H1 (cell line): ENCODE measurements at regions not wholly inside any gene's neighbourhood (a gene's known extent, or its start where the extent isn't known, plus 50 kb on each side); places are given as distances from the start of the nearest gene placed in this dataset.

Experiments
- CTCF ChIA-PET: fragments of 300-600 bp; sonication (Branson Sonifier 250); formaldehyde crosslinking; loops from one replicate; lab custom pipeline; 2021; ENCODE audit not compliant: partially characterized antibody; lab: Charles Lee
- POLR2A ChIA-PET: fragments of 300-600 bp; sonication (Branson Sonifier 250); formaldehyde crosslinking; loops from one replicate; lab custom pipeline; 2021; ENCODE audit warnings: inconsistent platforms; ENCODE audit not compliant: partially characterized antibody; lab: Charles Lee
- DNase-seq, 2 experiments: peaks; one replicate each; pipeline versions ENCODE4 v3.0.0 to v3.0.0-alpha.2; 2010 to 2022; ENCODE audit warnings: low spot score in 2 of 2, low read depth in 1 of 2, mixed read lengths in 1 of 2
- FAIRE-seq: peaks from 2 replicates; lab custom pipeline; 2011; peaks lifted over from hg19 to GRCh38; lab: Jason Lieb, UNC
- H2AFZ ChIP-seq: 2 replicates; pipeline ENCODE4 v1.8.1; 2012; ENCODE audit warnings: low read length, inconsistent platforms
- H2AK5ac ChIP-seq: 2 replicates; pipeline ENCODE4 v1.6.1; 2013; ENCODE audit warnings: low read depth, low read length
- H2BK120ac ChIP-seq: replicated peaks from 2 replicates; pipeline ENCODE3; 2013; ENCODE audit warnings: low read depth, low read length, inconsistent platforms
- H2BK12ac ChIP-seq: 2 replicates; pipeline ENCODE4 v1.6.1; 2013; ENCODE audit warnings: low read depth, low read length
- H2BK15ac ChIP-seq: 2 replicates; pipeline ENCODE4 v1.6.1; 2013; ENCODE audit warnings: low read length
- H2BK20ac ChIP-seq: 2 replicates; pipeline ENCODE4 v1.6.1; 2013; ENCODE audit warnings: low read length
- H2BK5ac ChIP-seq: 2 replicates; pipeline ENCODE4 v1.6.1; 2013; ENCODE audit warnings: low read depth, low read length
- H3K14ac ChIP-seq: 2 replicates; pipeline ENCODE4 v1.6.1; 2013; ENCODE audit warnings: inconsistent platforms; ENCODE audit not compliant: insufficient read length
- H3K18ac ChIP-seq: 2 replicates; pipeline ENCODE4 v1.6.1; 2013; ENCODE audit warnings: low read length; ENCODE audit errors: extremely low read depth
- H3K23ac ChIP-seq: 2 replicates; pipeline ENCODE4 v1.6.1; 2013; ENCODE audit warnings: inconsistent platforms; ENCODE audit not compliant: insufficient read length
- H3K23me2 ChIP-seq: 2 replicates; pipeline ENCODE4 v1.6.1; 2013; ENCODE audit warnings: low read depth, low read length
- H3K27ac ChIP-seq: 2 replicates; pipeline ENCODE4 v1.6.1; 2011; ENCODE audit warnings: low read depth, low read length, inconsistent platforms
- H3K27me3 ChIP-seq, 4 experiments: replicated peaks in 1 of 4; 1 replicate in 1 of 4; 2 replicates in 3 of 4; pipeline versions ENCODE4 v1.6.1 to v1.8.1; 2011 to 2013; ENCODE audit warnings: low read length in 3 of 4, mild to moderate bottlenecking in 3 of 4, inconsistent platforms in 2 of 4, mixed read lengths in 2 of 4, moderate library complexity in 1 of 4; ENCODE audit not compliant: control insufficient read depth in 3 of 4, insufficient read depth in 3 of 4; ENCODE audit errors: extremely low read depth in 1 of 4
- H3K36me3 ChIP-seq, 4 experiments: 2 replicates each; pipeline versions ENCODE4 v1.6.1 to v1.8.1; 2011 to 2013; ENCODE audit warnings: mild to moderate bottlenecking in 4 of 4, low read length in 3 of 4, moderate library complexity in 2 of 4, control low read depth in 1 of 4, inconsistent platforms in 1 of 4; ENCODE audit not compliant: insufficient read depth in 4 of 4, control insufficient read depth in 2 of 4
- H3K4ac ChIP-seq: replicated peaks from 2 replicates; pipeline ENCODE3; 2013; ENCODE audit warnings: low read length, low read depth, mixed read lengths, inconsistent platforms; ENCODE audit not compliant: insufficient read length
- H3K4me1 ChIP-seq, 4 experiments: replicated peaks in 1 of 4; 1 replicate in 1 of 4; 2 replicates in 3 of 4; pipeline versions ENCODE4 v1.6.1 to v1.8.1; 2011 to 2013; ENCODE audit warnings: low read length in 3 of 4, inconsistent platforms in 2 of 4, mixed read lengths in 1 of 4; ENCODE audit not compliant: insufficient read depth in 4 of 4, control insufficient read depth in 3 of 4
- H3K4me2 ChIP-seq, 2 experiments: 2 replicates each; pipeline versions ENCODE4 v1.6.1 to v1.8.1; 2011 to 2013; ENCODE audit warnings: low read depth in 2 of 2, low read length in 2 of 2, control low read depth in 1 of 2, inconsistent platforms in 1 of 2, mild to moderate bottlenecking in 1 of 2; ENCODE audit not compliant: insufficient read depth in 1 of 2
- H3K4me3 ChIP-seq, 4 experiments: fragments of 200-600, 300-600 bp in 1 of 4; sonication (generic), shearing (Covaris generic), sonication (Bioruptor Twin) in 1 of 4; 2 replicates each; pipeline versions ENCODE4 v1.5.1 to v1.8.1; 2011 to 2016; ENCODE audit warnings: low read length in 4 of 4, low read depth in 3 of 4, control low read depth in 2 of 4, inconsistent platforms in 2 of 4, mild to moderate bottlenecking in 2 of 4, mixed read lengths in 1 of 4, moderate library complexity in 1 of 4; ENCODE audit not compliant: insufficient read depth in 2 of 4; ENCODE audit errors: extremely low read depth in 1 of 4
- H3K56ac ChIP-seq: replicated peaks from 2 replicates; pipeline ENCODE3; 2013; ENCODE audit warnings: low read depth, mild to moderate bottlenecking, mixed read lengths, low read length, inconsistent platforms; ENCODE audit not compliant: insufficient read length
- H3K79me1 ChIP-seq: 2 replicates; pipeline ENCODE4 v1.6.1; 2013; ENCODE audit warnings: low read depth, low read length, control low read depth
- H3K79me2 ChIP-seq, 2 experiments: 2 replicates each; pipeline versions ENCODE4 v1.6.1 to v1.8.1; 2012 to 2013; ENCODE audit warnings: low read length in 2 of 2, mild to moderate bottlenecking in 2 of 2, inconsistent platforms in 1 of 2; ENCODE audit not compliant: insufficient read depth in 2 of 2, control insufficient read depth in 1 of 2
- H3K9ac ChIP-seq, 4 experiments: replicated peaks in 1 of 4; 1 replicate in 1 of 4; 2 replicates in 3 of 4; pipeline versions ENCODE4 v1.6.1 to v1.8.1; 2011 to 2013; ENCODE audit warnings: low read depth in 3 of 4, low read length in 3 of 4, control low read depth in 2 of 4, mild to moderate bottlenecking in 2 of 4, moderate library complexity in 2 of 4, inconsistent platforms in 1 of 4; ENCODE audit errors: extremely low read depth in 1 of 4
- H3K9me3 ChIP-seq, 2 experiments: 2 replicates each; pipeline versions ENCODE4 v1.6.1 to v1.8.1; 2012 to 2013; ENCODE audit warnings: mild to moderate bottlenecking in 2 of 2, moderate library complexity in 2 of 2, control low read depth in 1 of 2, inconsistent platforms in 1 of 2, low read depth in 1 of 2, low read length in 1 of 2, mixed read lengths in 1 of 2; ENCODE audit not compliant: insufficient read depth in 2 of 2
- H4K20me1 ChIP-seq, 2 experiments: replicated peaks in 1 of 2; 2 replicates each; pipeline versions ENCODE3 to v1.8.1; 2011 to 2013; ENCODE audit warnings: inconsistent platforms in 2 of 2, low read length in 2 of 2, mild to moderate bottlenecking in 1 of 2; ENCODE audit not compliant: insufficient read depth in 2 of 2, control insufficient read depth in 1 of 2
- H4K5ac ChIP-seq: 2 replicates; pipeline ENCODE4 v1.6.1; 2013; ENCODE audit warnings: low read length, low read depth, mixed read lengths, inconsistent platforms; ENCODE audit not compliant: insufficient read length
- H4K8ac ChIP-seq: 2 replicates; pipeline ENCODE4 v1.8.0; 2013; ENCODE audit warnings: mild to moderate bottlenecking, moderate library complexity, low read length, inconsistent platforms; ENCODE audit not compliant: insufficient read depth; ENCODE audit errors: extremely low read depth
- H4K91ac ChIP-seq: replicated peaks from 2 replicates; pipeline ENCODE3; 2013; ENCODE audit warnings: low read length, mixed read lengths, inconsistent platforms; ENCODE audit not compliant: insufficient read length
- BCL11A ChIP-seq, 2 experiments: IDR thresholded peaks; one replicate each; pipeline ENCODE4 v1.6.1; 2011; ENCODE audit warnings: low read depth in 2 of 2, low read length in 2 of 2, mild to moderate bottlenecking in 2 of 2
- CHD1 ChIP-seq: IDR thresholded peaks from 2 replicates; pipeline ENCODE4 v1.6.1; 2012; ENCODE audit warnings: low read depth, low read length, improper control_type of control experiment
- CHD2 ChIP-seq: IDR thresholded peaks from 2 replicates; pipeline ENCODE4 v1.6.1; 2012; ENCODE audit warnings: low read length, improper control_type of control experiment
- EZH2 ChIP-seq: fragments of 200-600 bp; sonication (generic); IDR thresholded peaks from 2 replicates; pipeline ENCODE4 v1.7.1; 2012; ENCODE audit warnings: low read depth, mild to moderate bottlenecking, moderate library complexity, low read length, inconsistent platforms; ENCODE audit not compliant: severe bottlenecking
- HDAC6 ChIP-seq: IDR thresholded peaks from one replicate; pipeline ENCODE4 v1.7.1; 2012; ENCODE audit warnings: low read depth, mild to moderate bottlenecking, inconsistent platforms, low read length, moderate library complexity
- JUN ChIP-seq: IDR thresholded peaks from 2 replicates; pipeline ENCODE4 v1.6.1; 2011; ENCODE audit warnings: low read depth, mild to moderate bottlenecking, improper control_type of control experiment, low read length
- MAFK ChIP-seq: IDR thresholded peaks from 2 replicates; pipeline ENCODE4 v1.6.1; 2012; ENCODE audit warnings: low read depth, mild to moderate bottlenecking, improper control_type of control experiment, low read length
- SIX5 ChIP-seq: IDR thresholded peaks from 2 replicates; pipeline ENCODE4 v1.6.1; 2011; ENCODE audit warnings: mild to moderate bottlenecking, low read depth, low read length
- TBP ChIP-seq: IDR thresholded peaks from 2 replicates; pipeline ENCODE4 v1.6.1; 2011; ENCODE audit warnings: low read depth, low read length, improper control_type of control experiment
- WGBS, 2 experiments: shearing (Covaris generic) in 1 of 2; methylation state at CpG; one replicate each; pipeline versions ENCODE4 v1.1.6 to v1.1.7; 2013 to 2015; ENCODE audit warnings: low lambda C conversion rate in 2 of 2, mixed read lengths in 2 of 2, inconsistent platforms in 1 of 2, low coverage in 1 of 2, missing lambda C conversion rate in 1 of 2; ENCODE audit not compliant: insufficient replicate concordance in 2 of 2, insufficient coverage in 1 of 2, insufficient read length in 1 of 2; ENCODE audit errors: extremely low coverage in 1 of 2, missing lambda C conversion rate in 1 of 2; 5-methylcytosine and 5-hydroxymethylcytosine counted together

DNA sequence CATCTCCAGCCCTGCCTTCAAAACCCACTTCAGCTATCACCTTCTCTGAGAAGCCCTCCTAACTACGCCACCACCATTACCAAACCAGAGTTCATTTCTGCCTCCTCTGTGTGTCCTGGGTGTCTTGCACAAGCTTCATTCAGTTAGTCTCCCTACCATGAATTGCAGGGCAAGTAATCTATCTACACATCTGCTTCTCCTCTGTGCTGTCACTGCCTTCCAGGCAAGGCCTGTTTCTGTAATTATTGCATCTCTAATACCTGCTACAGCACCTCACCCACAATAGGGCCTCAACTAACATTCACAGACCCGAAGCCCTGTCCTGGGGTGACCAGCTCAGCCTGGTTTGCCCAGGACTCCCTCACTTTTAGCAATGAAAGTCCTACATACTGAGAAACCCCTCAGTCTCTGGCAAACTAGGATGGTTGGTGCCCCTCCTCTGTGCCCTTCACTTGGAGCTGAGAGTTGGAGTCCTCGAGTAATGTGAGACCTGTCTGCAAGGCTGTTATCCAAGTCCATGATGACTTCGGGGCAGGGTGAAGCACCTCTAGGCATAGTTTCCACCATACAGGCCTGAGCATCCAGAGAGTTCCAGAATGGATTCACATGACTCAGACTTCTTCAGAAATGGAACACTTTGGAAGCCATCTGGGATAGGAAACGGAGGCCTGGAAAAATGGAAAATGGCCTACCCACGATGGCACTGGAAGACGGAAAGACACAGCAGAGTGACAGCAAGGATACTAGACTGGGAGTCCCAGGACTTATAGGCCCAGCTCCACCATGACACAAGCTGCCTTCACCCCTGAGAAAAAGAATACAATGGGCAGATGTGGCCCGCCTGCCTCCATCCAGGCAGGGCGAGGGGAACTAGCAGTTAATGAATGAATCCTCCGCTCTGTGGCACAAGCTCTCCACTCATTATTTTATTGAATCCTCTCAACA lies 269.3 kb downstream of the BUD13 start:
- Histone ChIP-seq H3K9me3 (no peaks in the 10 kb centered on the region), H3K14ac (no peak overlapping the region), H2BK5ac (0 out of 2 replicates have a peak overlapping the region, but pooled peaks have one; percentile 22), H2BK20ac (peak overlapping the region; percentile 26; the same call in 1 of the 2 replicates), H3K23me2 (no peaks in the 10 kb centered on the region), H3K23ac (no peak overlapping the region), H3K27me3 (peaks cover 0 to 4% (median 1%) of the 10 kb centered on the region in 4 experiments; a peak in 2 of 7 replicates), H3K4me1 (peaks cover 11 to 40% (median 19%) of the 10 kb centered on the region in 4 experiments), H2BK15ac (peak overlapping the region; percentile 34; the same call in 1 of the 2 replicates), H2BK12ac (peak overlapping the region; percentile 60; the same call in 1 of the 2 replicates), H2BK120ac (no peak overlapping the region), H3K79me2 (no peaks in the 10 kb centered on the region), H4K20me1 (no peaks in the 10 kb centered on the region), H3K36me3 (no peaks in the 10 kb centered on the region), H2AFZ (no peak overlapping the region; the same call in 1 of the 2 replicates), H3K18ac (no peak overlapping the region), H3K27ac (no peak overlapping the region), H3K9ac (no peak overlapping the region), H2AK5ac (peak overlapping the region; percentile 47; the same call in 1 of the 2 replicates), H4K5ac (no peak overlapping the region), H4K91ac (no peak overlapping the region), H3K56ac (no peak overlapping the region), H3K79me1 (no peaks in the 10 kb centered on the region), H3K4me3 (no peak overlapping the region), H3K4ac (no peak overlapping the region), H3K4me2 (no peak overlapping the region), H4K8ac (no peak overlapping the region)
- POLR2A ChIA-PET = no interaction called here
- CTCF ChIA-PET = interaction anchor here (0.7 to 10.4 kb wide), 15 partner anchors 13 to 513 kb away, joined by 3 to 91 read pairs (median 4); no protein-coding TSS in a partner anchor
- TF ChIP-seq CHD2 (no peak), MAFK (no peak), BCL11A (IDR thresholded peaks at IDR 0.05; ENCODE audit: low read depth in 2 of 2, low read length in 2 of 2) (no peak), CHD1 (no peak), EZH2 (no peak), SIX5 (no peak), HDAC6 (no peak), TBP (no peak), JUN (no peak)
- FAIRE-seq = no peak
- DNase-seq = peak in 1 of 2 experiments; percentile 11
- WGBS, 2 experiments = 88% methylated on average over 10 of the region's 10 CpGs; no CpG with 5 or more reads in 1 of the 2 experiments
